HL-60 (cell line): ENCODE measurements at regions not wholly inside any gene's neighbourhood (a gene's known extent, or its start where the extent isn't known, plus 50 kb on each side); places are given as distances from the start of the nearest gene placed in this dataset.

Experiments
- DNase-seq, 2 experiments: peaks; one replicate each; pipeline ENCODE4 v3.0.0-alpha.2; 2010 to 2020; ENCODE audit warnings: low read depth in 1 of 2, low spot score in 1 of 2
- H3K27ac ChIP-seq: fragments of 250-450 bp; sonication (Bioruptor Pico); replicated peaks from 2 replicates; pipeline ENCODE4 v1.5.1; 2020; ENCODE audit warnings: mild to moderate bottlenecking, moderate library complexity
- H3K27me3 ChIP-seq: fragments of 250-450 bp; sonication (Bioruptor Pico); 2 replicates; pipeline ENCODE4 v1.5.1; 2021; ENCODE audit warnings: mild to moderate bottlenecking, moderate library complexity; ENCODE audit not compliant: insufficient read depth, poor library complexity, severe bottlenecking
- H3K4me3 ChIP-seq: replicated peaks from 2 replicates; pipeline ENCODE4 v1.5.1; 2011; ENCODE audit warnings: mild to moderate bottlenecking, control low read depth, low read length; ENCODE audit not compliant: insufficient read depth
- GABPA ChIP-seq: IDR thresholded peaks from 2 replicates; pipeline ENCODE4 v1.6.1; 2012; ENCODE audit warnings: low read depth
- POLR2AphosphoS5 ChIP-seq: IDR thresholded peaks from 2 replicates; pipeline ENCODE4 v1.6.1; 2012; ENCODE audit warnings: low read depth
- SPI1 ChIP-seq: IDR thresholded peaks from 2 replicates; pipeline ENCODE4 v1.6.1; 2012; ENCODE audit warnings: low read depth, mild to moderate bottlenecking, borderline replicate concordance
- TF ChIP-seq, protein P1 (sequence below): IDR thresholded peaks from one replicate; pipeline ENCODE4 v1.5.1; 2011; ENCODE audit warnings: low read length, control low read depth, inconsistent platforms; ENCODE audit not compliant: insufficient read depth
- TF ChIP-seq, protein P2 (sequence below): IDR thresholded peaks from 2 replicates; pipeline ENCODE4 v1.6.1; 2012; ENCODE audit warnings: low read depth; ENCODE audit not compliant: insufficient replicate concordance

DNA sequence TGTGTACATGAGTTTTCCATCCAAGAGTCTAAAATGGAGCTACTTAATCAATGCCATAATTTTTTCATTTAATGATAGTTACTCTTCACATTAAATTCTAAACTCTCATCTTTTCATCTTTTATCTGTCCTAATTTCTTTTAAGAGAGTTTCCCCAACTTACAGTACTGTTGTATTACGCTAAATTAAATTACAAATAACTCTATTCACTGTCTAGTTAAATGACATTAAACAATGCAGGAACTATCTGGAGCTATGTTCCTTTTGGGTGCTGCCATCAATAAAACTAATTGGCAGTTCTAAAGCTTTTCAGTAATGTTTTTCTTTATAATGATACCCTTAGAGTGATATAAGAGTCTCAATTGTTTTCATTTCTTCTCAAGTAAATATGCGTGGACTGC lies 227.6 kb downstream of the ANKRD50 start:
- no peak overlapping the region for H3K4me3 ChIP-seq
- TF ChIP-seq GABPA = no peak
- TF ChIP-seq, protein P1, sequence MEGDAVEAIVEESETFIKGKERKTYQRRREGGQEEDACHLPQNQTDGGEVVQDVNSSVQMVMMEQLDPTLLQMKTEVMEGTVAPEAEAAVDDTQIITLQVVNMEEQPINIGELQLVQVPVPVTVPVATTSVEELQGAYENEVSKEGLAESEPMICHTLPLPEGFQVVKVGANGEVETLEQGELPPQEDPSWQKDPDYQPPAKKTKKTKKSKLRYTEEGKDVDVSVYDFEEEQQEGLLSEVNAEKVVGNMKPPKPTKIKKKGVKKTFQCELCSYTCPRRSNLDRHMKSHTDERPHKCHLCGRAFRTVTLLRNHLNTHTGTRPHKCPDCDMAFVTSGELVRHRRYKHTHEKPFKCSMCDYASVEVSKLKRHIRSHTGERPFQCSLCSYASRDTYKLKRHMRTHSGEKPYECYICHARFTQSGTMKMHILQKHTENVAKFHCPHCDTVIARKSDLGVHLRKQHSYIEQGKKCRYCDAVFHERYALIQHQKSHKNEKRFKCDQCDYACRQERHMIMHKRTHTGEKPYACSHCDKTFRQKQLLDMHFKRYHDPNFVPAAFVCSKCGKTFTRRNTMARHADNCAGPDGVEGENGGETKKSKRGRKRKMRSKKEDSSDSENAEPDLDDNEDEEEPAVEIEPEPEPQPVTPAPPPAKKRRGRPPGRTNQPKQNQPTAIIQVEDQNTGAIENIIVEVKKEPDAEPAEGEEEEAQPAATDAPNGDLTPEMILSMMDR = no peak
- TF ChIP-seq POLR2AphosphoS5 = no peak
- no peak for TF ChIP-seq SPI1
- TF ChIP-seq, protein P2, sequence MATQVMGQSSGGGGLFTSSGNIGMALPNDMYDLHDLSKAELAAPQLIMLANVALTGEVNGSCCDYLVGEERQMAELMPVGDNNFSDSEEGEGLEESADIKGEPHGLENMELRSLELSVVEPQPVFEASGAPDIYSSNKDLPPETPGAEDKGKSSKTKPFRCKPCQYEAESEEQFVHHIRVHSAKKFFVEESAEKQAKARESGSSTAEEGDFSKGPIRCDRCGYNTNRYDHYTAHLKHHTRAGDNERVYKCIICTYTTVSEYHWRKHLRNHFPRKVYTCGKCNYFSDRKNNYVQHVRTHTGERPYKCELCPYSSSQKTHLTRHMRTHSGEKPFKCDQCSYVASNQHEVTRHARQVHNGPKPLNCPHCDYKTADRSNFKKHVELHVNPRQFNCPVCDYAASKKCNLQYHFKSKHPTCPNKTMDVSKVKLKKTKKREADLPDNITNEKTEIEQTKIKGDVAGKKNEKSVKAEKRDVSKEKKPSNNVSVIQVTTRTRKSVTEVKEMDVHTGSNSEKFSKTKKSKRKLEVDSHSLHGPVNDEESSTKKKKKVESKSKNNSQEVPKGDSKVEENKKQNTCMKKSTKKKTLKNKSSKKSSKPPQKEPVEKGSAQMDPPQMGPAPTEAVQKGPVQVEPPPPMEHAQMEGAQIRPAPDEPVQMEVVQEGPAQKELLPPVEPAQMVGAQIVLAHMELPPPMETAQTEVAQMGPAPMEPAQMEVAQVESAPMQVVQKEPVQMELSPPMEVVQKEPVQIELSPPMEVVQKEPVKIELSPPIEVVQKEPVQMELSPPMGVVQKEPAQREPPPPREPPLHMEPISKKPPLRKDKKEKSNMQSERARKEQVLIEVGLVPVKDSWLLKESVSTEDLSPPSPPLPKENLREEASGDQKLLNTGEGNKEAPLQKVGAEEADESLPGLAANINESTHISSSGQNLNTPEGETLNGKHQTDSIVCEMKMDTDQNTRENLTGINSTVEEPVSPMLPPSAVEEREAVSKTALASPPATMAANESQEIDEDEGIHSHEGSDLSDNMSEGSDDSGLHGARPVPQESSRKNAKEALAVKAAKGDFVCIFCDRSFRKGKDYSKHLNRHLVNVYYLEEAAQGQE = no peak
- H3K27me3 ChIP-seq = no peaks in the 10 kb centered on the region
- no peak overlapping the region for H3K27ac ChIP-seq
- no peak for DNase-seq

DNA sequence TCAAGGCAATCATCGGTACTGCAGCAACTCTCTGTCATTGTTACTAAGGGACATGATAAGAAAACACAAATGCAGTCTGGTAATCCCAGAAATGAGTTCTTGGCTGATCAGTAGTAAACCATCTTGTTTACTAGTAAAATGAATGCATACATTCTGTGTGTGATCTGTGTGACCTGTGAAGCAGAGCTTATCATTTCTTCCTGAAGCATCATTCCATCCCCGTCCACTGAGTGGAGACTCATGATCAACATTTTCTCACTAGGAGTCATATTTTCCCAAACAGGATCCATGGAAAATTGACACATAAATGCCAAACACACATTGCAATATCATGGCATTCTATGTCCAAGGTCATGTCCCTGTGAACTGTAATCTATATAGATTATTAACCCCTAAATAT lies 226.1 kb downstream of the ANKRD50 start:
- no peak for DNase-seq
- Histone ChIP-seq H3K27ac (no peak overlapping the region), H3K27me3 (no peaks in the 10 kb centered on the region), H3K4me3 (no peak overlapping the region)
- TF ChIP-seq, protein P1 = no peak
- TF ChIP-seq GABPA (no peak), SPI1 (no peak), POLR2AphosphoS5 (no peak)
- TF ChIP-seq, protein P2 = no peak

DNA sequence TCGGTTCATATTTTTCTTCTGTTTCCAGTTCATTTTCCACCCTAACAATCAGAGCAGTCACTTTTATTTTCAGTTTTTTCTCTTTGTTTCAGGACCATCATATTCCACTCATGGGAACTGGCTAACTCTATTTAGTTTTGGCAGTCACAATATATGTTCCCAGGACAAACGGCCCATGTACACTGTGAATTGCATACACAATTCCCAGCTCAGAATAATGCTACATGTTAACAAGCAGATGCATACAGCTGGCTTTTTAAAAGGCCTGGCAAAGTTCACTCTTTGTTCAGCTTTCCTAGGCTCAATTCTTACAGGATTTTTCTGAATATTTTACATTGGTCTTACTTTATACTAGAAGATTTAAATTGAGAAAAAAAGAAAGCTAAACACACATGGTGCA lies 224.9 kb downstream of the ANKRD50 start:
- Histone ChIP-seq H3K27ac (no peak overlapping the region), H3K4me3 (no peak overlapping the region), H3K27me3 (no peaks in the 10 kb centered on the region)
- TF ChIP-seq POLR2AphosphoS5 = no peak
- TF ChIP-seq, protein P1 = no peak
- no peak for TF ChIP-seq GABPA
- TF ChIP-seq, protein P2 = no peak
- TF ChIP-seq SPI1 = no peak
- no peak for DNase-seq
